Neural progenitor cell (in vitro differentiated cells): ENCODE measurements at regions not wholly inside any gene's neighbourhood (a gene's known extent, or its start where the extent isn't known, plus 50 kb on each side); places are given as distances from the start of the nearest gene placed in this dataset.

Experiments
- EZH2 ChIP-seq: fragments of 200-600 bp; sonication (generic); IDR thresholded peaks from 2 replicates; pipeline ENCODE4 v1.6.1; 2017; ENCODE audit warnings: antibody characterized with exemption, mild to moderate bottlenecking, moderate library complexity
- TF ChIP-seq, protein P1 (sequence below): fragments of 200-600 bp; sonication (generic); IDR thresholded peaks from 2 replicates; pipeline ENCODE4 v1.5.1; 2017; ENCODE audit warnings: antibody characterized with exemption, mild to moderate bottlenecking

GRCh38 chr18:24924066-24924716 lies 427.8 kb downstream of the ZNF521 start:
- TF ChIP-seq EZH2: no peak
- TF ChIP-seq, protein P1, sequence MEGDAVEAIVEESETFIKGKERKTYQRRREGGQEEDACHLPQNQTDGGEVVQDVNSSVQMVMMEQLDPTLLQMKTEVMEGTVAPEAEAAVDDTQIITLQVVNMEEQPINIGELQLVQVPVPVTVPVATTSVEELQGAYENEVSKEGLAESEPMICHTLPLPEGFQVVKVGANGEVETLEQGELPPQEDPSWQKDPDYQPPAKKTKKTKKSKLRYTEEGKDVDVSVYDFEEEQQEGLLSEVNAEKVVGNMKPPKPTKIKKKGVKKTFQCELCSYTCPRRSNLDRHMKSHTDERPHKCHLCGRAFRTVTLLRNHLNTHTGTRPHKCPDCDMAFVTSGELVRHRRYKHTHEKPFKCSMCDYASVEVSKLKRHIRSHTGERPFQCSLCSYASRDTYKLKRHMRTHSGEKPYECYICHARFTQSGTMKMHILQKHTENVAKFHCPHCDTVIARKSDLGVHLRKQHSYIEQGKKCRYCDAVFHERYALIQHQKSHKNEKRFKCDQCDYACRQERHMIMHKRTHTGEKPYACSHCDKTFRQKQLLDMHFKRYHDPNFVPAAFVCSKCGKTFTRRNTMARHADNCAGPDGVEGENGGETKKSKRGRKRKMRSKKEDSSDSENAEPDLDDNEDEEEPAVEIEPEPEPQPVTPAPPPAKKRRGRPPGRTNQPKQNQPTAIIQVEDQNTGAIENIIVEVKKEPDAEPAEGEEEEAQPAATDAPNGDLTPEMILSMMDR: no peak
